Panc1 (cell line): ENCODE measurements at regions not wholly inside any gene's neighbourhood (a gene's known extent, or its start where the extent isn't known, plus 50 kb on each side); places are given as distances from the start of the nearest gene placed in this dataset.
"Not testable (repeated sequence)": the region's sequence is repeated elsewhere in the genome, so short reads cannot be mapped to it uniquely, and the experiment has no call there.

Experiments used
- CTCF ChIP-seq: fragments of 450-650 bp; IDR thresholded peaks from 2 replicates; pipeline ENCODE4 v1.5.1; 2017; ENCODE audit warnings: mild to moderate bottlenecking
- POLR2AphosphoS5 ChIP-seq: IDR thresholded peaks from 2 replicates; pipeline ENCODE4 v1.6.1; 2012; ENCODE audit warnings: mild to moderate bottlenecking, low read depth, low read length, moderate library complexity
- REST ChIP-seq, 2 experiments: IDR thresholded peaks; 2 replicates each; pipeline ENCODE4 v1.6.1; 2011 to 2012; ENCODE audit warnings: low read depth in 2 of 2, control low read depth in 1 of 2, low read length in 1 of 2, mild to moderate bottlenecking in 1 of 2, moderate library complexity in 1 of 2; ENCODE audit not compliant: insufficient read depth in 1 of 2

GRCh38 chr7:120086468-120086867, 186.5 kb upstream of the KCND2 start:
- TF ChIP-seq CTCF; POLR2AphosphoS5; REST (IDR thresholded peaks at IDR 0.05; ENCODE audit: insufficient read depth in 1 of 2, low read depth in 2 of 2, low read length in 1 of 2): not testable (repeated sequence)
